ENCODE measurements at regions not wholly inside any gene's neighbourhood (a gene's known extent, or its start where the extent isn't known, plus 50 kb on each side); places are given as distances from the start of the nearest gene placed in this dataset.
"Not testable (repeated sequence)": the region's sequence is repeated elsewhere in the genome, so short reads cannot be mapped to it uniquely, and the experiment has no call there.

- FAIRE-seq (no peak), DNase-seq (ENCODE audit: low spot score) (no peak)
Observed at GRCh38 chr11:86167499-86168164, 76.9 kb upstream of the EED start.

DNA sequence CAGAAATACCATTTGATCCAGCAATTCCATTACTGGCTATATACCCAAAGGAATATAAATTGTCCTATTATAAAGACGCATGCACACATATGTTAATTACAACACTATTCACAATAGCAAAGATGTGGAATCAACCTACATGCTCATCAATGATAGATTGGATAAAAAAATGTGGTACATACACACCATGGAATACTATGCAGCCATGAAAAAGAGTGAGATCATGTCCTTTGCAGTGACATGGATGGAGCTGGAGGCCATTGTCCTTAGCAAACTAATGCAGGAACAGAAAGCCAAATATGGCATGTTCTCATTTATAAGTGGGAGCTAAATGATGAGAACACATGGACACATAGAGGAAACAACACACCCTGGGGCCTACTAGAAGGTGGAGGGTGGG, 78.3 kb upstream of the EED start:
- FAIRE-seq, result not testable (repeated sequence)

DNA sequence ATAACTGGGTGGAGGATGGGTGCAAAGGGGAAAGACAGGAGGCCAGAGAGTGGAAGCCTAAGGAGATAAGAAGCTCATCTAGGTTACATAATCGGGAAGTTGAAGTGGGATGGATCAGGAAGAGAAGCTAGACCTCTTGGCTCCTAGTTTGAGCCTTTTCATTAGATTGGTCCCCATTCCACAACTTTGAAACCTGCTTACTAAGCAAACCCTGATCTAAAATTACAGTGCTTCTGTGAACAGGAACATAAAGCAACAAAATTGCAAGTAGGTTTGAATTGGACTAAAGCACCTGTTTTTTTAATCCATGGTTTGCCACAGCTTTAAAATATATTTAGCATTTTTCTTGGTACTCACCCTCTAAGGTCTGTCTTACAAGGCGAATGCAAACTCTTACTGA, 80.4 kb upstream of the EED start:
- DNase-seq (ENCODE audit: low spot score) (no peak), FAIRE-seq (no peak)

More for the DNA sequence above, 78.3 kb upstream of the EED start:
- DNase-seq (ENCODE audit: low spot score), result not testable (repeated sequence)

- not testable (repeated sequence) for FAIRE-seq; DNase-seq (ENCODE audit: low spot score)
Observed at GRCh38 chr11:86163221-86163876, 81.2 kb upstream of the EED start.

DNA sequence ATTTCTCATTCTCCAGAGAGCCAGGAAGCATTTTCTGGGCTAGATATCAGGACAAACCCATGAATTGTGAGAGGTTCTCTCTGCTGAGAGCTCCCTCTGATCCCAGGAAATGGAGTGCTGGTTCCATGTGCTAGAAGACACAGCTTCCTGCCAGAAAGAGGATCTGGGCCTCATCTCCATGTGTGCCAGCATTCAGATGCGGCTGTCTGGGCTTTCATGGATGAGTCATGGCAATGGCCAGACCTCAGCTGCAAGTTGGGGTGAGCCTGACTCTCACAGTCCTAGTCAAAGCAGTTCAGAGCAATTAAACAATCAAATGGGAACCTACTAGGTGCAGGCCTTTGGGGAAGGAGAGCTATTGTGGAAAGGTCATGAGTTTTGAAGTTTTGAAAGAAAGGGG, 82.3 kb upstream of the EED start:
- FAIRE-seq (no peak), DNase-seq (ENCODE audit: low spot score) (peak; percentile 47)

DNA sequence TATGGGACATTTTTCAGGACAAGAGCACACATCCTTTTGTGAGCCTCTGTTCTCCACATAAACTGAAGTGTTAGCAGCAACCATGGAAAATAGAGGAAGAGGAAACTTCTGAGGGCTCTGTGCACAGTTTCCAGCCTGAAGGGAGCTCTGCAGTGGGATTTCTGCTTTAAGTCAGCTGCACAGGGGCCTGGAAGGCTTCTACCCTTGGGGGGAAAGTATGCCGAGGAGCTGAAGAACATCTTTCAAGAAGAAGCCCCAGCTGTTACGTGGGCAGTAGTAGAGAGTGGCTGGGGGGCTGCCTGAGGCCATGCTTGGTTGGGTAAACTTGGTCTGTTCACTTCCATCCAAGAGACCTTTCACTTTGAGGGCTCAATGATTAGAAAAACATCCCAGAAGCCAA, 82.7 kb upstream of the EED start:
- FAIRE-seq (no peak), DNase-seq (ENCODE audit: low spot score) (no peak)

DNA sequence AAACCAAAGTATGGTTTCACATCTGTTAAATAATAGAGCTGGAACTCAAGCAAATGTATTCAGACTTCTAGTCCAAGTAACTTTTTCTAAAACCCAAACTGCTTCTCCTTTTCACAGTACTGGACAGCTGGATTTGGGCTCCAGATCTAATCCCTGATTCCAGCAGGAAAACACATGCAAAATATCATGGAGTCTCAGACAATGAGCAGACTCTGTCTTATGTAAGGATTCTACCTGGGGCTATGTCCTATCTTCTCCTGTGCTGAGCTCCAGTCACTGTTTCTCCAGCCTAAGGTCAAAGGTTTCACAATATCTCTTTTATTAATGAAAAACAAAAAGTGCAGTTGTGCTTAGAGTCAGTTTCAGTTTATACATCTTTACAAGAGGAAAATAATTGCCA, 83.2 kb upstream of the EED start:
- FAIRE-seq (no peak), DNase-seq (ENCODE audit: low spot score) (no peak)

GRCh38 chr11:86160541-86161149, 83.9 kb upstream of the EED start:
- FAIRE-seq (no peak), DNase-seq (ENCODE audit: low spot score) (peak; percentile 39)

DNA sequence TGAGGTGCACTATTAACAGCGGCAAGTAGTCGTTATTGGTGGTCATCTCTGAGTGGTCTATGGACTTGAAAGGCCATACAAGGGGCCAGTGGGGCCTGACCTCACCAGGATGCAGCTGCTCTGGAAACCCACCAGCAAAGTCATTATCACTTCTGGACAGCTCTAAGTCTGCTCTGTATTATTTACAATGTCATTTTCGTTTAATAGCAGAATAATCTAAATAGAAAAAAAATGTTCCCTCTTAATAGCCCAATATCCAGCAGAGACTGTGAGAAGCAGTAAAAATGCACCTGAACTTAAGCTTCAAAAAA, 85.0 kb upstream of the EED start:
- no peak for DNase-seq (ENCODE audit: low spot score)
- no peak for FAIRE-seq

DNA sequence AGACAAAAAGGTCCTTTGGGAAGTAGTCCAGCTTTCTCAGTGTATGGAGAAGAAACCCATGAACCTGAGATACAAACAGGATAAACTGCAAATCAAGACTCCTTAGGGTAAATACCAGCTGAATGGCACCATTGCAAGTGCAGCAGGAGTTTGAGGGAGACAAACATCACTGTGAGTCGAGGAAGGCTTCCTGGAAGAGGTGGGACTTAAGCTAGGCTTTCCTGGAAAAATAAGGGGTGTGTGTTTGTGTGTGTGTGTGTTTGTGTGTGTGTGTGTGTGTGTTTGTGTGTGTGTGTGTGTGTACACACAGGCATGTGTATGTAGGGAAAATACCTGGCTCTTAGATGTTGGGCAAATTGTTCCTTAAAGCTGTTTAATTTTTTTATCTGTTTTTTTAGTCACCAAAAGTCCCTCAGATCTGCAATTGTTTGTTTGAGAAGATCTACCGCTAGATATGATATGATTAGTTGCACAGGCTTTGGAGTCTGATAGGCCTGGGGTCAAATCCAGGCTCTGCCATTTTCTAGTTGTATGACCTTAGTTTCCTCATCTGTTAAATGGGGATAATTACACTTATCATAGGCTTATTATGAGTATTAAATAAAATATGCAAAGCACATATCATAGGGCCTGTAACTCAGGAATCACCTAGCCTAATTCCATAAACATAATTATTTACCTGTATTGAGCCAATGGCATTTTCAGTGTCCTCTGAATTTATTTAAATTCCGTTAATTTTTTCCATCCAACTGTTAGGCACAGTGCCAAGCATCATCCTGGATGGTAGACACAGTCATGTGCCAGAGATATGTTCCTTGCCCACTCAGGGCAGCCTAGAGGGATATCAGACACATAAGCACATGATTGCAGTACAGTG, 85.6 kb upstream of the EED start:
- FAIRE-seq (no peak), DNase-seq (ENCODE audit: low spot score) (no peak)

DNA sequence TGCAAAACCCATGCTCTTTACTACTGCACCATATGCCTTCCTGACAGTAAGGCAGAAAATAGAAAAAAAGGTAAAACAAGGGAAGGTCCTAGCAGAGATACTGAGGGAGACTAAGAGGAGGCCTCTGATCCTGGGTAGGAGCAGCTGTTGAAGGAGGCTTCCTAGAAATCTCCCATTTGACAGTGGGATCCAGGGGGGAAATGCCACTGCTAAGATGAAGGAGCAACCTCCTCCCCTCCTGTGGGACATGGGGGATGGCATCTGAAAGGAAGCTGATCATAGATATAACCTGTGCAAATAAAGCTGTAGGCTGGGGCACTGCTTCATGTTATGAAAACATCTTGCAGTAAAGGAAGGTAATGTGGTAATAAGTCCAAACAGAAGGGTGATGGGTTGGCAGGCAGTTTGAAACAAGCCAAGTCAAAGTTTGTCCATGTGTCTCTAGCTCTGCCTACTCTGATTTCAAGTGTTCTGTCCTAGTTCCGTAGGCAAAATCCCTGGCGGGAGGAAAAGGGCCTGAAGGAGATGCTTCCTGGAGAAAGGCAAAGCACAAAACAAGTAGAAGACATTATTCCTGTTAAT, 86.7 kb upstream of the EED start:
- FAIRE-seq, result no peak
- no peak for DNase-seq (ENCODE audit: low spot score)

- FAIRE-seq (no peak), DNase-seq (ENCODE audit: low spot score) (no peak)
Observed at GRCh38 chr11:86156397-86156955, 87.6 kb upstream of the PICALM start.

GRCh38 chr11:86155200-86155844, 86.4 kb upstream of the PICALM start:
- FAIRE-seq, result no peak

GRCh38 chr11:86153439-86153838, 84.6 kb upstream of the PICALM start:
- DNase-seq (ENCODE audit: low spot score) (no peak), FAIRE-seq (no peak)

More at GRCh38 chr11:86155200-86155844, 86.4 kb upstream of the PICALM start:
- DNase-seq (ENCODE audit: low spot score), result no peak

DNA sequence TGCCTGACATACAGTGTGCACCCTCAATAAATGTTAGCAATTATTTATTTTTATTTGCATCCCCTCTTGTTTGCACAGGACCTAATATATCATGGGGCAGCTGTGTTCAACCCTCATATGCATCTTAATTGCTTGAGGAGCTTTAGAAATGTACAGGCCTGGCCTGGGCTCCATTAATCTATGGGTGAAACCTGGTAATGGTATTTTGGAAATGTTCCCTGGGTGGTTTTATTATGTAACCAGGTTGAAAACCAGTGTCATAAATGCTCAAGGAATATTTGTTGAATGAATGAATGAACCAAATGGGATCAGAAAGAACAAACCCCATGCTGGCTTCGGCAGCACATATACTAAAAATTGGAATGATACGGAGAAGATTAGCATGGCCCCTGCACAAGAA, 84.0 kb upstream of the PICALM start:
- DNase-seq (ENCODE audit: low spot score), result no peak
- FAIRE-seq, result no peak

GRCh38 chr11:86152006-86152862, 83.3 kb upstream of the PICALM start:
- DNase-seq (ENCODE audit: low spot score), result peak; percentile 73
- peak; percentile 63 for FAIRE-seq

- DNase-seq (ENCODE audit: low spot score) (peak; percentile 79), FAIRE-seq (peak; percentile 82)
Observed at GRCh38 chr11:86151174-86152005, 82.5 kb upstream of the PICALM start.

GRCh38 chr11:86150847-86151173, 81.9 kb upstream of the PICALM start:
- DNase-seq (ENCODE audit: low spot score) (no peak), FAIRE-seq (no peak)

- no peak for FAIRE-seq
Observed at GRCh38 chr11:86149792-86150191, 80.9 kb upstream of the PICALM start.

More at GRCh38 chr11:86149792-86150191, 80.9 kb upstream of the PICALM start:
- DNase-seq (ENCODE audit: low spot score), result no peak

Measured in RCC 7860 (cell line).